GM12878 (cell line): ENCODE measurements at regions not wholly inside any gene's neighbourhood (a gene's known extent, or its start where the extent isn't known, plus 50 kb on each side); places are given as distances from the start of the nearest gene placed in this dataset.

Experiments
- ATAC-seq: fragments of 200-7000 bp; cut with Tn5 transposase; 3 replicates; pipeline ENCODE4 v1.9.1; 2020; ENCODE audit warnings: mild to moderate bottlenecking, moderate library complexity
- BruUV-seq: library from RNA; stranded (reverse); fragments of 400-500 nt; replicated peaks from 2 replicates; lab custom pipeline; 2021; lab: Mats Ljungman, UMichigan
- CTCF ChIA-PET: fragments of 300-600 bp; sonication (Branson Sonifier 250); formaldehyde crosslinking; extraction: SDS; loops from one replicate; lab custom pipeline; 2021; ENCODE audit warnings: inconsistent platforms; lab: Yijun Ruan, JAX
- POLR2A ChIA-PET: fragments of 350-600 bp; formaldehyde crosslinking; extraction: SDS; loops from one replicate; lab custom pipeline; 2021; ENCODE audit warnings: inconsistent platforms; lab: Charles Lee
- RAD21 ChIA-PET: fragments of 300-600 bp; sonication (Branson Sonifier 250); formaldehyde crosslinking; loops from one replicate; lab custom pipeline; 2023; ENCODE audit warnings: antibody characterized with exemption; ENCODE audit not compliant: unreplicated experiment; lab: Charles Lee
- SMC1A ChIA-PET: fragments of 300-600 bp; sonication (Branson Sonifier 250); formaldehyde crosslinking; loops from one replicate; lab custom pipeline; 2023; ENCODE audit not compliant: unreplicated experiment, uncharacterized antibody; lab: Charles Lee
- DNase-seq: peaks from one replicate; pipeline ENCODE4 v3.0.0-alpha.2; 2011; ENCODE audit warnings: low read depth, low spot score
- FAIRE-seq: peaks from 3 replicates; lab custom pipeline; 2011; peaks lifted over from hg19 to GRCh38; lab: Jason Lieb, UNC
- H2AFZ ChIP-seq: 2 replicates; pipeline ENCODE4 v1.6.0; 2011; ENCODE audit warnings: low read depth, low read length, control low read depth; ENCODE audit not compliant: control insufficient read depth
- H3K27ac ChIP-seq: 2 replicates; pipeline ENCODE4 v1.5.1; 2011; ENCODE audit warnings: control low read depth; ENCODE audit not compliant: control insufficient read depth, insufficient read depth
- H3K27me3 ChIP-seq, 2 experiments: replicated peaks in 1 of 2; 2 replicates each; pipeline versions ENCODE4 v1.6.0 to v1.6.1; 2011; ENCODE audit warnings: low read length in 1 of 2; ENCODE audit not compliant: control insufficient read depth in 2 of 2, insufficient read depth in 2 of 2
- H3K36me3 ChIP-seq, 2 experiments: 2 replicates each; pipeline ENCODE4 v1.5.1; 2011; ENCODE audit warnings: low read length in 1 of 2; ENCODE audit not compliant: control insufficient read depth in 2 of 2, insufficient read depth in 2 of 2
- H3K4me1 ChIP-seq: 2 replicates; pipeline ENCODE4 v1.6.1; 2011; ENCODE audit warnings: mild to moderate bottlenecking, low read length, moderate library complexity, mixed read lengths; ENCODE audit not compliant: control insufficient read depth, insufficient read depth
- H3K4me2 ChIP-seq: 2 replicates; pipeline ENCODE4 v1.6.0; 2011; ENCODE audit warnings: control low read depth; ENCODE audit not compliant: control insufficient read depth, insufficient read depth
- H3K4me3 ChIP-seq: fragments of 200-600 bp; sonication (generic); 2 replicates; pipeline ENCODE4 v1.5.1; 2016
- H3K79me2 ChIP-seq: 2 replicates; pipeline ENCODE4 v1.6.0; 2011; ENCODE audit warnings: low read length; ENCODE audit not compliant: control insufficient read depth, insufficient read depth
- H3K9ac ChIP-seq: 2 replicates; pipeline ENCODE4 v1.8.0; 2011; ENCODE audit warnings: low read length, control low read depth, mixed read lengths; ENCODE audit not compliant: control insufficient read depth, insufficient read depth
- H3K9me3 ChIP-seq: replicated peaks from 3 replicates; pipeline ENCODE4 v1.5.1; 2011; ENCODE audit warnings: mild to moderate bottlenecking, low read length; ENCODE audit not compliant: control insufficient read depth, insufficient read depth
- H4K20me1 ChIP-seq: 2 replicates; pipeline ENCODE4 v1.6.0; 2011; ENCODE audit not compliant: control insufficient read depth, insufficient read depth
- ATF7 ChIP-seq: fragments of 450-650 bp; IDR thresholded peaks from 2 replicates; pipeline ENCODE4 v1.6.1; 2016; ENCODE audit warnings: low read depth, mild to moderate bottlenecking
- BRCA1 ChIP-seq: IDR thresholded peaks from 2 replicates; pipeline ENCODE4 v1.6.1; 2011; ENCODE audit warnings: low read depth, low read length, improper control_type of control experiment
- CBX5 ChIP-seq: sonication (generic); IDR thresholded peaks from 2 replicates; pipeline ENCODE4 v1.6.1; 2016; ENCODE audit warnings: low read depth, moderate library complexity, mild to moderate bottlenecking, inconsistent platforms
- EED ChIP-seq: sonication (generic); IDR thresholded peaks from 2 replicates; pipeline ENCODE4 v1.6.1; 2016; ENCODE audit warnings: antibody characterized with exemption, low read depth
- FOXM1 ChIP-seq: IDR thresholded peaks from 2 replicates; pipeline ENCODE4 v1.6.1; 2012; ENCODE audit warnings: low read depth, mild to moderate bottlenecking, inconsistent platforms, low read length, moderate library complexity
- GABPA ChIP-seq: IDR thresholded peaks from 2 replicates; pipeline ENCODE4 v1.6.1; 2014; ENCODE audit warnings: antibody characterized with exemption, low read depth, mild to moderate bottlenecking, inconsistent platforms
- GATAD2B ChIP-seq: fragments of 450-650 bp; conservative IDR thresholded peaks from 2 replicates; pipeline ENCODE4 v1.6.1; 2017; ENCODE audit warnings: low read depth, mild to moderate bottlenecking, moderate library complexity
- MXI1 ChIP-seq: fragments of 150-350 bp; IDR thresholded peaks from 2 replicates; pipeline ENCODE4 v1.6.1; 2011; ENCODE audit warnings: low read depth, mild to moderate bottlenecking, inconsistent platforms, low read length, improper control_type of control experiment
- NFYA ChIP-seq: IDR thresholded peaks from 2 replicates; pipeline ENCODE4 v1.6.1; 2011; ENCODE audit warnings: low read depth, mild to moderate bottlenecking, low read length, improper control_type of control experiment, borderline replicate concordance
- POLR2A ChIP-seq: IDR thresholded peaks from 2 replicates; pipeline ENCODE4 v1.6.1; 2011; ENCODE audit warnings: low read depth, mild to moderate bottlenecking, low read length
- POU2F2 ChIP-seq: IDR thresholded peaks from 3 replicates; pipeline ENCODE4 v1.6.1; 2011; ENCODE audit warnings: low read depth, mild to moderate bottlenecking, low read length, borderline replicate concordance
- RAD51 ChIP-seq: fragments of 450-650 bp; IDR thresholded peaks from 2 replicates; pipeline ENCODE4 v1.6.1; 2016; ENCODE audit warnings: moderate library complexity, mild to moderate bottlenecking, inconsistent platforms
- RELA ChIP-seq: fragments of 450-650 bp; IDR thresholded peaks from 2 replicates; pipeline ENCODE4 v1.8.0; 2014; ENCODE audit warnings: borderline replicate concordance; ENCODE audit not compliant: partially characterized antibody
- SMAD5 ChIP-seq: IDR thresholded peaks from 2 replicates; pipeline ENCODE4 v1.6.1; 2016; ENCODE audit warnings: antibody characterized with exemption, low read depth
- SMC3 ChIP-seq: IDR thresholded peaks from 2 replicates; pipeline ENCODE4 v1.6.1; 2011; ENCODE audit warnings: low read length, improper control_type of control experiment, borderline replicate concordance
- SRF ChIP-seq, 2 experiments: IDR thresholded peaks; 2 replicates each; pipeline ENCODE4 v1.6.1; 2011; ENCODE audit warnings: low read depth in 2 of 2, low read length in 2 of 2, mild to moderate bottlenecking in 1 of 2, moderate library complexity in 1 of 2
- ZZZ3 ChIP-seq: IDR thresholded peaks from 2 replicates; pipeline ENCODE4 v1.6.1; 2011; ENCODE audit warnings: low read depth; ENCODE audit not compliant: control insufficient read depth, insufficient read length
- WGBS: methylation state at CpG from one replicate; pipeline ENCODE4 v1.1.6; 2016; ENCODE audit warnings: low lambda C conversion rate; ENCODE audit not compliant: insufficient replicate concordance, insufficient coverage; ENCODE audit errors: missing lambda C conversion rate; 5-methylcytosine and 5-hydroxymethylcytosine counted together
- in situ Hi-C: fragments of 300-500 bp; cut with MboI; formaldehyde crosslinking; loops from 9 replicates; pipeline ENCODE4 v1.14.3; 2018; ENCODE audit warnings: mixed read lengths
- intact Hi-C: fragments of 100-400 bp; cut with micrococcal nuclease; formaldehyde crosslinking; loops from one replicate; pipeline ENCODE4 v1.14.2; 2022; ENCODE audit not compliant: unreplicated experiment

GRCh38 chr2:126778561-126779501, 119.9 kb upstream of the TEX51 start:
- Histone ChIP-seq H3K27ac (no peak overlapping the region), H3K9ac (no peak overlapping the region), H3K4me3 (no peak overlapping the region), H2AFZ (no peak overlapping the region), H3K36me3 (no peaks in the 10 kb centered on the region), H3K4me1 (peaks cover 6% of the 10 kb centered on the region), H3K9me3 (no peaks in the 10 kb centered on the region), H4K20me1 (no peaks in the 10 kb centered on the region), H3K27me3 (no peaks in the 10 kb centered on the region), H3K79me2 (no peaks in the 10 kb centered on the region), H3K4me2 (no peak overlapping the region)
- ChIA-PET SMC1A (interaction anchor here (0.6 to 6.4 kb wide), 5 partner anchors 16 to 284 kb away, joined by 3 to 58 read pairs (median 5); no protein-coding TSS in a partner anchor), CTCF (interaction anchor here (0.6 to 7.6 kb wide), 11 partner anchors 75 to 535 kb away, joined by 3 to 124 read pairs (median 3); no protein-coding TSS in a partner anchor), RAD21 (interaction anchor here (0.7 to 5.1 kb wide), 6 partner anchors 9 to 566 kb away, joined by 3 to 58 read pairs (median 5); no protein-coding TSS in a partner anchor), POLR2A (no interaction called here)
- 35% methylated on average over 14 of the region's 14 CpGs for WGBS
- no peak for FAIRE-seq
- in situ Hi-C loops (no loop called here), intact Hi-C loops (loop anchor here (5.0 to 10.0 kb wide), 2 partner anchors 122 to 1974 kb away; partner anchors contain the start of gene GYPC)
- BruUV-seq, result no TSS peak
- TF ChIP-seq POLR2A, result no peak
- no peak for TF ChIP-seq POU2F2
- TF ChIP-seq RAD51, result no peak
- no peak for TF ChIP-seq GATAD2B
- TF ChIP-seq MXI1, result no peak
- no peak for TF ChIP-seq SMC3
- no peak for TF ChIP-seq NFYA
- TF ChIP-seq CBX5, result no peak
- TF ChIP-seq EED, result no peak
- no peak for TF ChIP-seq ZZZ3
- TF ChIP-seq FOXM1, result no peak
- TF ChIP-seq SRF (IDR thresholded peaks at IDR 0.05; ENCODE audit: low read depth in 2 of 2, low read length in 2 of 2), result no peak
- no peak for TF ChIP-seq SMAD5
- TF ChIP-seq BRCA1, result no peak
- no peak for TF ChIP-seq GABPA
- no peak for TF ChIP-seq RELA
- TF ChIP-seq ATF7, result no peak
- ATAC-seq, result no peak
- no peak for DNase-seq
